NT2/D1 (cell line): ENCODE measurements at regions not wholly inside any gene's neighbourhood (a gene's known extent, or its start where the extent isn't known, plus 50 kb on each side); places are given as distances from the start of the nearest gene placed in this dataset.

Experiments
- SUZ12 ChIP-seq: IDR thresholded peaks from 2 replicates; pipeline ENCODE4 v1.6.1; 2011; ENCODE audit not compliant: insufficient read length, insufficient read depth; ENCODE audit errors: extremely low read depth
- YY1 ChIP-seq: IDR thresholded peaks from 2 replicates; pipeline ENCODE4 v1.6.1; 2011; ENCODE audit not compliant: insufficient read length, insufficient read depth
- ZNF274 ChIP-seq: IDR thresholded peaks from 2 replicates; pipeline ENCODE4 v1.6.1; 2011; ENCODE audit warnings: mild to moderate bottlenecking, low read depth, low read length

- TF ChIP-seq YY1 (no peak), ZNF274 (no peak), SUZ12 (no peak)
These were observed 143.0 kb downstream of the SQOR start for GRCh38 chr15:45777781-45778180.
